Tongue (tissue), 1 donor: ENCODE measurements at regions not wholly inside any gene's neighbourhood (a gene's known extent, or its start where the extent isn't known, plus 50 kb on each side); places are given as distances from the start of the nearest gene placed in this dataset.
"Not testable (repeated sequence)": the region's sequence is repeated elsewhere in the genome, so short reads cannot be mapped to it uniquely, and the experiment has no call there.

Source experiments
- DNase-seq: peaks from one replicate; pipeline ENCODE4 v3.0.0-alpha.2; 2015

DNA sequence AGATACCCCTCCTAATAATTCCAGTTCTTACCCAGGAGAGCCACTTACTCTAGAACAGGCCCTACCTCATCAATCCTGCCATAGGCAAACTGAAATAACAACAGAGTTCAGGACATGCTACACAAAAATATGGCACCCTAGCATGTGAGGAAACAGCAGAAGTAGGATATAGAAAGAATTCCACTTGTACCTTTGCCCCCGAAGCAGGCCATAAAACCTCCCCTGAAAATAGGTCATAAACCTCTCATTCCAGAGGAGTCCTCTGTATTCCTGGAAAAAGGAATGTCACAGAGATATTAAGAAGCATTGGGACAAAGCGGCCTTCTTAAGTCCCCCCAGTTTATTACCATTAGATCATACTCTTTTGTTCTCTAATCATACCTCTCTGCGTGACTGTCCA is 504.3 kb upstream of the MARCKS start:
- DNase-seq = no peak

DNA sequence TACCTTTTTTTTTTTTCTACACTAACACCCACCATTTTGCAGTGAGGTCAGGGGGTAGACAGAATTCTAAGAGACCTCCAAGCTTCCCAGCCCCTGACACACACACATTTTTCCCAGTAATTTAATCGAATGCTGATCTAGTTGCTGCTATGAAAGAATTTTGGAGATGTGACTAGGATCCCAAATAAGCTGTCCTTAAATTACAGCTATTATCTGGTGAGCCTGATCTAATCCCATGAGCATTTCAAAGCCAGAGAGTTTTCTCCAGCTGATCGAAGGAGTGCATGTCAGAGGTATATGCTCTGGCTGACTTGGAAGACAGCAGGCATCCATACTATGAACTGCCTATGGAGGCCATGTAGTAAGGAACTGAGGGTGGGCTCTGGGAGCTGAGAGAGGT is 503.8 kb upstream of the MARCKS start:
- DNase-seq = no peak

DNA sequence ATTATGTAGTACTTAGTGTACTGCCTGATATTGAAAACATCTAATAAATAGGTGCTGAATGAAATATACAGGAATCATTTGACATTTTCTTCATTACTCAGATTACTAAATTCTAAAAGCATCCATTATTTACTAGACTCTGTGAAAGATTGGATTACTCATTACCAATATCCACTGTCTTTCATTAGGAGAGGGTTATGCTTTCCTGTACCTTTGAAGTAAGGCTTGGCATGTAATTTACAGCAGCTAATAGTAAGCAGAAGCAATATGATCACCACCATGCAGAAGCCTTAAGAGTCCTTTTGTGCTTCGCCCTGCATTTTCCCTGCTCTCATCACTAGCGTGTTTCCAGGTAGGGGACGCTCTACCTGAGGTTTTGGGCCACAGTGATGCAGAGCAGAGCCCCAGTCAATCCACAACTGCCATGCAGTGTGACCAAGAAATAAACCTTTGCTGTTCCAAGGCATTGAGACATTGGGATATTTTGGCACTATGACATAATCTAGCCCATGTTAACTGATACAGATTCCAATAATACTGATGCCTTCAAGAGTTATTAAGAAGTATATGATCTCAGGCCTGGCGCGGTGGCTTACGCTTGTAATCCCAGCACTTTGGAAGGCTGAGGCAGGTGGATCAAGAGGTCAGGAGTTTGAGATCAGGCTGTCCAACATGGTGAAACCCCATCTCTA is 502.8 kb upstream of the MARCKS start:
- no peak for DNase-seq

DNA sequence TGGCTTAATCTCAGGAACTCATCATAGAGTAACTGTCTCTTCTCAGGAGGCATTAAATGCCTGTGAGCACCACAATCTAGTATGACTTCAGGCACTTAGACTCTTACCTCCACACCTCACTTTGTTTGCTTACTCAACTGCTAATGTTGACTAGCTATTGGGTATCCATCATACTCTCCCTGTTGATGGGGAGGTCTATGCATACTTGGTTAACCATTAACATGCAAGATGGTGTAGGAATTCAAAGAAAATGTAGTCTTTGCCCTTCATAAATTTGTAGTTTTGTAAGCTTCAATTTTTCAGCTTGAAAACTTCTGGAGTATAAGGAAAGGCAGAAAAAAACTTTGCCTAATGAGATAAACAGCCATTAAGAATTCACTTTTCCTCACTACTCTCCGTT is 501.0 kb upstream of the MARCKS start:
- no peak for DNase-seq

DNA sequence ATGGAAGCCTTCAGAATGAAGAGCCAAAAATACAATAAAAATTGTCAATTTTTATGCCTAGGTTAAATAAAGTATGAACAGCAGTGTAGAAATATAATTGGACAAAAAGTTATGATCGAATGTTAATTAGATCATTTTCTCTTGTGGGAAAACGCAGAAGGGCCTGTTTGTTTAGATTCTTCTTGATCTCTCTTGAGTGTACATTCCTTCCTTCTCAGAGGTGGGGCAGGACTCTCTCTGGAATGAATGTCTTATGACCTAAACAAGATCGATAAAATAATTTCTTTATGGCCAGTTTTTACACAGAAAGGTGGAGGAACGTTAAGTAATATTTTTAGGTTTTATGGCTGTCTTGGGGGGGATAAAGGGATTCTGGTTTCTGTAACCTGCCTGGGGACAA is 500.1 kb upstream of the MARCKS start:
- no peak for DNase-seq

DNA sequence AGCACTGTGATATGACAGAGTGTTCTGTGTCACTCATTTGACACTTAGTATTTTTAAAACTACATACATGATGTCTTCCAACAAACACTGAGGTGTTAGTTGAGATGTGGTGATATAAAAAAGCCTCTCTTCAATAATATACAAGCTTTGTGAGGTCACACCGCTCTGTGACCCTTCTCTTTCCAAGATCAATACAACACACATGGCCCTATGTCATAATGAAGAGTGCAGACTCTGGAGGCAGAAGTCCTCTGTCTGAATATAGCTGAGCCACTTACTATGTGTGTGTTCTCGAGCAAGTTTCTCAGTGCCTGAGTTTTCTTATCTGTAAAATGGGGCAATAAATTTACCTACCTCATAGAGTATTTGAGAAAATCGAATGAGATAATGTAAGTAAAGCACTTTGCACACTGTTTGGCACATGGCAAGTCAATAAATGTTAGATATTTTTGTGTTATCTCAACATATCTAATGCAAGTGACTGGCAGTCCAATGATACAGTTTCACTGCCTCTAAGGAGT is 499.0 kb upstream of the MARCKS start:
- no peak for DNase-seq

DNA sequence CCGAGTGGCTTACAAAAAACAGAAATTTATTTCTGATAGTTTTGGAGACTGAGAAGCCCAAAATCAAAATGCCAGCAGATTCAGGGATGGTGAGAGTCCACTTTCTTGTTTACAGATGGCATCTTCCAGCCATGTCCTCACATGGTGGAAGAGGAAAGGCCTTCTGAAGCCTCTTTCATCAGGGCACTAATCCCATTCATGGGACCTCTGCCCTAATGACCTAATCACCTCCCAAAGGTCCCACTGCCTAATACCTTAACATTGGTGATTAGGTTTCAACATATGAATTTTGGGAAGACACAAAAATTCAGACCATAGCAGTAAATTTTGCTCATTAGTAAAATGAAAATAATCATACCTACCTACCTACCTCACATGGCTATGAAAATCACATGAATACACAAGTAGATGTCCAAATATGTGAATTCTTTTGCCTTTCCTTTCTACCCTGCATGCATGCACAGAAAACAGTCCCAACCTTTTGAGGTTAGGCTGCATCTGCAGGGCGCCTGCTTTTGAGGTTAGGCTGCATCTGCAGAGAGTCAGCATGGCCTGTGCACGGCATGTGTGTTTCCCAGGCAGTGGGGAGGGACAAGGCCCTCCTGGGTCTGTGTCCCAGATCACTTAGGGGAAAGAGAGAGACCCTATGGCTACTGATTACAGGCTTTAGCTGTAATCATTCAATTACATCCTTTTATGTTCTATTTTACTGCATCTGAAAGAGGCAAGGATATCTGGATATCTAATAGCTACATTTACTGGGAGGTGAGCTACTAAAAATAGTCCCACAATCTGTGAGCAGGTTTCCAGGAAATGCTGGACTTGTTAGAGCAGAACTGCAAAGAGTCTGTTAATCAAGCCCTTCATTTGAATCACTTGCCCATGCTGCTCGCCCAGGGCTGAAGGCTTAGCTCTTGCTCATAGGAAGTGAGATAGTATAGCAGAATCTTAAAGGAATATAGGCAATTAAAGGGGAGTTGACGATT is 497.7 kb upstream of the MARCKS start:
- no peak for DNase-seq

DNA sequence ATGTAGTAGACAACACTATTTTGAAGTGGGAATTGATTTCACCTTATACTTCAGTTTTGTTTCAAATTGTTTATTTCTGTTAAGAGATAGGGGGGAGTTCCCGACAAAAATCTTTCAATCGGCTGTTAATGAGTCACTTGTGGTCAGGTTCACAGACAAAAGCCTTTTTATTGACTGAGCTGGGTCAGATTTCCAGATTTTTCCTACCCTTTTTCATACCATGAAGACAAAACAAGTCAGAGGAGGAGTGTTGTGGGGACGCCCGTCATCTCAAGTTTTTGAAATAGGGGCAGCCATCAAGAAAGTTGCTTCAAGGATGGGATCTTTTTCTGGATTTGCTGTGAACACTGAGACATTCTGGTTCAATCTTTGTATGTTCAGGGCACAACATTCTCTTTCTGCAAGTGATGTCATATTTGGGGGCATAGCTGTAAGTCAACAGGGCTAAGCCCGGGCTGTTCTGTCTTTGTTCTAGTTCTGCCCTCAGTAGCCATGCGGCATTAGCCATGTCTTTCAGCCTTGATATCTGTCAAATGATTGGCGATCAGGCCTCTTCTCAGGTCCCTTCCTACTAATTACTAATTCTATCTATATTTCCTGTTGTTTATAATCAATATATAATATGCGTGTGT is 496.0 kb upstream of the MARCKS start:
- DNase-seq = no peak

DNA sequence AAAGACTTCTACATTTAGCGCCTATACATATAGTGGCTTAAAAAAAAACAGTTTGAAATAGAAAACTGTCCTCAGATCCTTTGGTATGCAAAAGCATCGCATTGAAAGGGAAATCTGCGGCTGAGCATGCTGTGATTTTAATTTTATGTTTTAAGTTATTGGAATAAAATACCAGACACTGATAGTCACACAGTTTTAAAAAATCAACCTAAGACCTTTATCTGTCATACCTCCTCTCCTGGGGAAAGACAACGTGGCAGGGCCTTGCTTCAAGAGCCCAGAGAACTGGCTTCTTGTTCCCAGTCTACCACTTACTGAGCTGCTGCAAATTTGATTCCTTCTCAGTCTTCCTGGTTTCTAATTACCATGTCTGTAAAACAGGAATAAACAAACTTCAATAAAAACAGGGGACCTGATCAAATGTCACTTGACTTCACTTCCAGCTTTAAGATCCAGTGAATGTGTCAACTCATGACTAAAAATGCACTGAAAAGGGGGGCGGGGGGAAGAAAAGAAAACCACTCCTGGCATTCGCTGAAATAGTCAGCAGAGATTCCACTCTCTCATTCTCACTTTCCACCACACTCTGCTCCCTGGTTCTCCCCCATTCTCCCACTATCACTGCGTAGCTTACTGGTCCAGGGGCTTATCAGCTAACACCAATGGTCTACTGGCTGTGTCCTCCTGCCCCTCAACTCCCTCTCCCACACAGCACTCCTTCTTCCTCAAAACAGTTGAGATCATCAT is 494.7 kb upstream of the MARCKS start:
- no peak for DNase-seq

DNA sequence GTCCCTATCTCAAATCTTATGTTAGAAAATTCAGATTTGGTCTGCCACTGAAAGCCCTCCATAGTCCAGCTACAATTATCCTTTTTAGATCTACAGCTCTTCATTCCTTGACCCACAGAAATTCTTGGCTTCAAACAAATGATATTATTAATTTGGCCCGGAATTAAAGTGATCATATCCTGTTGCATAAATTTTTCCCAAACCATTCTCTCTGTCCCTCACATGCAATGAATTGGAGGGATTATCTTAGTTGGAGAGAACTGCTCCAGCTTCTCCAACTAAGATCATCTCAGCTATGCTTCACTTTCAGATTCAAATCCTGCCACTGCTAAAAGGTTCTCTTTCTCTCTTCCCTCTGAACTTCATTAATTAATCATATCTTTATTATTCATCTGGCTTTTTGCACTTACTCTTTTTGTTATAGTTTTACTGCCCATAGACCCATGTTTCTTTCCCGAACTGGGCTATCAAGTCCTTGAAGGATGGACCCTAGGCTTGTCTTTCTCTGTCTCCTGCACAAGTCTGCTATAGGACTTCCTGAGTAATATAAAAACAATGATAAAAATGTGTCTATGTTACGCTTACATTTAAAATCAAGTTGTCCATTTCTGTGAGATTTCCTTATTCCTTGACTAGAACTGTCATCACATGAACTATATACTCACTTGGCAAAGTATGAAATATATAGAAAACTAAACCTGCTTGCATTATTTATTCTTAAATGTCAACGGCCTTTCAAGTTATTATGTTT is 493.9 kb upstream of the MARCKS start:
- DNase-seq = no peak

DNA sequence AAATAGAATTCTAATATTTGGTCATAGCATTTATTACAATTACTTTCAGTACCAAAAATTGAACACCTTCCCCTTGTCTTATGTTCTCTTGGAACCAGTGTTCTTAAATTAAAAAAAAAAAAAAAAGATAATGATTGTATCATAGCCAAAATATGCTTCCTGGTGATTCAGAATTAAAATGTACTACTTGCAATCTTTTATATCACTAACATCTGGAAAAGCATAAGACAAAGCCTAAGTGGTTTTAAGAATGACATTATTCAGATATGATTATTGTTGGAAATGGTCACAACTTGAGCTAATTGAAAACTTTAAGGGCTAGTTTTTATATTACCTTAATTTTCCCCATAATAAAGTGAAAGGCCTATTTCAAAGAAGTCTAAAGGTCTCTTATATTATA is 493.3 kb upstream of the MARCKS start:
- no peak for DNase-seq

DNA sequence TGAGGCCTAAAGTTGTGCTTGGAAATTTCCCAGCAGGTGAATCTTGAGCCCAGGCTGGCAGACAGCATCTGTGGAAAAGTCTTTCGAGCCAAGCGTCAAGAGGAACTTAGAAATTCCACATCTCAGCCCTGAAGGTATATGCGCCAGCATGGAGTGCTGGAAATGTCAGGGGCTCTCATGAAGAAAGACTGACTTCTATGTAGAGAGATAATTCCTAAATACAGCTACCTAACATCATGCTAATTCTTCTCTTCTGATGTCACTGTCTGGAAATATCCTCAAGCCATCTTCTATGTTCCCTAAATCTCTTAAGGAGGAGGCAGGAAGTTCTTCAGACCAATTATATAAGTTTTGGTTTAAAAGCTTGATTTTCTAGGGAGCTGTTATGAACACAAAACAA is 492.4 kb upstream of the MARCKS start:
- no peak for DNase-seq

DNA sequence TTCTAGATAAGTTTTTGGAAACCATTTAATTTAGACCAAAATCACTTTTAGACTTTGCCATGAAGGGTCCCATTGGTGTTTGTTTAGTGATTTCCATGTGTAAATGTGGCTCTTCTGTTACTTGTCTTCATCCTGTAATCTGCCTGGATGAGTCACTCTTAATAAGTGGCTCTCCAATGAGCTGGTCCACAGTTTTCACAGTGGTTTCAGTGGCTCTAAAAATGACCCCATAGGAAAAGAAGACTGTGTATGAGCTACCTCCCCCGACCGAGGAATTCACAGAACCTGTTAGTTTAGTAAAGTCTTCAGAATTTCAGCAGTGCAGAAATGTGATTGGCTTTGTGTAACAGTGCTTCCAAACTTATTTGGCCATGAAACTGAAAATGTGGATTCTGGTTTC is 492.0 kb upstream of the MARCKS start:
- no peak for DNase-seq

DNA sequence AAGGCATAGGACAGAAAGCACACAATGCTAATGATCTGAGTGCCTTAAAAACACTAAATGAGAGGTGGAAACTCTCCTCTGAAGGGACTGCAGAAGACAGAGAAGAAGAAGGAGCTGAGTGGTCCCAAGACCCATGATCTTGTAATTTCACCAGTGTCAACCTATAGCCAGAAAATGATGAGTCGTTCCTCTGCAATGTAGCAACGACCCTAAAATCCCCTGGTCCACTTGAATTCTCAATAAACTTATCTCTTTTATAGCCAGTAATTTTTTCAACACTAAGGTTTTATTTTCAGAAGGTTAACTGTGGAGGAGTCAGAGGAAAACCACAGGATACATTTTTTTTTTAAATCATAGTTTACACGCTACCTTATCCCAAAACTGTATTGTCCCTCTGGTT is 490.6 kb upstream of the MARCKS start:
- DNase-seq = no peak

DNA sequence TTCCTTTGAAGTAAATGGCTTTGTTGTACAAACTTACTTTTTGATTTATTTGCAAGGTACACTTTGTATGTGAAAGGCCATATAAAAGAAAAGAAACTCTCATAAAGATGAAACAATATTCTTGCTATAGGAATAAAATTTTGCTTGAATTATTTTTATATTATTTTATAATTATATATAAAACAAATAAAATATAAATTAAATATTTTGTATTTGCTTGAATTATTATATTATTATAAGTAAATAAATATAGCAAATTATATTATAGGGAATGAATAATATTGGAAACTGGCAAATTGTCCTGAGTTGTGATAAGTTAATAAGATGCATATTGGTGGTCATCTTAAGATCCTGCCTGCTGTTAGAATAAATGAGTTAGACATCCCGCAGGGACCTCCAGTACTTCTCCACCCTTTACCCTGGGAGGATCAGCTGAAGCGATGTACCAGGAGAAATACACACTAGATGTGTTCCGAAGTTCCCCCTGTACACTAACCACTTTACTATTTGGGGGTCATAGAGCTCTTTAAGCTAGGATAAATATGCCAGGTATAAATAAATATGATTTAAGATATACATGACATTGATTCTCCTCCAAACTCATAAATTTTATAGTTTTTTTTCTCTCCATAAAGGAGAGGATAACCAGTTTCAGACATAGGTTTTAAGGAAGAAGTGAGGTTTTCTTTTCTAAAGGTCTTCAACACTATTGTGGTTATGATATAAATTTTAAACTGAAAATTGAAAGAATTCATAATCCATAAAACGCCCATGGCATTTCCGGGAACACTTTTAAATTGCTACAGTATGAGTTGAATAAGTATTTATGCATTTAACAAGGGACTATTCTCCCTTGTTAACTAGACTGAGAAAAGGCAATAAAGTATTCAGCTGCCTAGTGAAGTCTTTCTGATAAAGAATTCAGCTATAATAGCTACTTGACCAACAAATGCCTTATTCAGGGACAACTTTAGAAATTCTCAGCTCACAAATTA is 486.3 kb upstream of the MARCKS start:
- no peak for DNase-seq

DNA sequence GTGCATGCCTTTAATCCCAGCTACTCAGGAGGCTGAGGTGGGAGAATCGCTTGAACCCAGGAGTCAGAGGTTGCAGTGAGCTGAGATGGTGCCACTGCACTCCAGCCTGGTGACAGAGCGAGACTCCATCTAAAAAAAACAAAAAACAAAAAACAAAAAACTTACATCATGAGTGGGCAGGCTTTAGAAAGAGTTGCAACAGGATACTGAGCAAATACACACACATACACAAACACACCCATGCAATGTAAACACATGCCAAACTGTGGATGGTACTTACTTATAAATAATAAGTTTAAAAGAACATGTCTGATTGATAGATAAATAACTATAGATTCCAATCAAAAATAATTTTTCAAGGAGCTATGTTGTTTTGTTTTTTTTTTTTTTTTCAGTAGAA is 481.7 kb upstream of the MARCKS start:
- not testable (repeated sequence) for DNase-seq

DNA sequence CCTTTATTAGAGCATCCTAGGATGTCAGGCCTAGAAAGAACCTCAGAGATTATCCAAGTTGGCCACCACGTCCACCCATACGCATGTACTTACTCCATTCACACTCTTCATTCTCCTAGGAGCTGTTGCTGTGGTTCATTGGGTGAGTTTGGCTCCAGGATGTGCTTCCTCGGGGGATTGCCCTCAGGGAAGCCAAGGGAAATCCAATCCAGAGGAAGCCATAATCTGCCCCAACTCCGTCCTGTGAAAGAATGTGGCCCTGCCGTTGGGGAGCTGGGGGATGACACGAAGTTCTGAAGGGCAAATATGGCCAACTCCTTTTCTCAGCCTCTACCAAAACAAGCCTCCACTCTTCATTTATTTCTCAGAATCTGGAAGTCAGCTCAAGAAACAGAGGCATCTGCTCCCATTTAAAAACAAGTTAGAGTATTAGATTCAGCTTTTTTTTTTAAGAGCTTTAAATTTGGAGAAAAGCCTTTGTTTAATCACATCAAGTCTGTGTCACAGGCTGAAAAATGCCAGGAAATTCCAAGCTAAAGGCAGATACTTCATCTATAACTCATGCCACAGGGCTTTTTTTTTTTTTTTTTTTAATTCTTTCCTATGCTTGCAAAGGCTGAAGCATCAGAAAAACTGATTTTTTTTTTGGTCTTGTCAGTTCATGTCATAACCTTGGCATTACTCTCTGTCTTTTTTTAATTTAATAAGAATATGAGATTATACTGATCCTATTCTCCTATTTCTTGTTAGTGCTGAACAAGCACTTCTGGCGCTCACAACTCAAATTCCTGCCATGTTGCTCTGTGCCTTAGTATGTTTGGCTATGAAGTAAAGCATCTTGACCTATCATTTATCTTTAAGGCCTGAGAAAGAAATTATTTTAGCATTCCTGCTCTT is 480.9 kb upstream of the MARCKS start:
- peak; percentile 30 for DNase-seq

DNA sequence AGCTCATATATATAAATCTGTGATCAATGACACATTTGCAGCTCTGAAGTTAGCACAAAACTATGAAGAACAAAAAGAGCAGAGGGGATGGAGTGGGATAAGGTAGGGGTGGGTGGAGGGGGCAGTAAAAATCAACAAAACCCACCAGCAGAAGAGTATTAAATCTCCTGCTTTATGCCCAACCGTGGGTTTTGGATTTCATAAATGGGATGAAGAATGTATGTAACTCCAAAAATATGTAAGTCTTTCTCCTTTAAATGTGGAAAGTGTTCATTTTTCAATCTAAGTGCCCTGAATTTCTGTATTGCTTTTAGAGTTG is 480.3 kb upstream of the MARCKS start:
- DNase-seq = no peak

DNA sequence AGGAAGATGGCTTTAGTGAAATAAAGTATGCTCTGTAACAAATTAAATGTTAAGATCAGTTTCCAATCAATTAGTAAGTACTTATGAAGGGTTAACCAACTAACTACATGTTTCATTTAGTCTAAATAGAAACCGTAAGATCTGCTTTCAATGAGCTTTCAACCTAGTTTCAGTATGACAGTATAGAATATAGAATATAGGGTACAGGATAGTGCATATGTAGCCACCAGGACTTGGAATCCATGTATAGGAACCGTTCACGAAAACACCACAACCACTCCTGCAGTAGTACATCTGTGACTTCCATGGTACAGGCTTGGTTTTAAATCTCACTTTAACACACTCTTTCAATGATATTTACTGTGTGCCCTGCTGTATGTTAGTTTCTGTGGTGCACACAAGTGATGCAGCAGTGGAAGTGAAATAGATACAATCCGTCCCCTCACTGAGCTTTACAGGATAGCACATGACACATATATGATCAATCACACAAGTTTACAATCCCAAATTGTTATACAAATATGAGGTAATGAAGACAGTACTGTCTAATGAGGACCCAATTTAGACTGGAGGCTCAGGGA is 479.7 kb upstream of the MARCKS start:
- DNase-seq = no peak
